Fibroblast of gingiva (primary cell): ENCODE measurements at regions not wholly inside any gene's neighbourhood (a gene's known extent, or its start where the extent isn't known, plus 50 kb on each side); places are given as distances from the start of the nearest gene placed in this dataset.
A peak's percentile ranks its signal among the peaks of the same experiment; 100 is the strongest.
"Not testable (repeated sequence)": the region's sequence is repeated elsewhere in the genome, so short reads cannot be mapped to it uniquely, and the experiment has no call there.

Source experiments
- DNase-seq: peaks from one replicate; pipeline ENCODE4 v3.0.0-alpha.2; 2011; ENCODE audit warnings: low read depth

DNA sequence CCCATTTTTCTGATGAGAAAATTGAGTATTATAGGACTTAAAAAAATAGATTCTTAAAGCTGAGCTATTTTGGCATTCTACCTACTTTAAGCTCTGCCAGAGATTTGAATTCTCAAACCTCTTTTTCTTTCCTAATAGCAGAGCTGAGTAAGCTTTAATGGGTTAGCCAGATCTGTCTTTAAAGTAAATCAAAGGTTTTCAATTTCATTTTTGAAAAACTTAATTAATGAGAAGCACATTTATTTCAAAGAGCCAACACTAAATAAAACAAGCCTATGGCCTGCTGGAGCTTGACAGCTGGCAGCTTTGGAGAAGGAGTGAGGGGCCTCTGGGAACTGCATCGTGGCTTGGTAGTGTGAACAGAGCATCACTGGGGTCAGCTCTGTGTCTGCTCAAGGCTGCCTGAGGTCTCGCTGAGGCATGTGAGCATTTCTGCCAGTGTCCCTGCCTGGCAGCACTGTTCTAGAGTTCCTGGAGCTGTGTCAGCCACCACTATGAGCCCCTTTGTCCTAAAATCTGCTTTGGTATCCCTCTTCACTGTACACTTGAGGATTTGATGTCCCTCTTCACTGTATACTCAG, 50.4 kb upstream of the PRSS23 start:
- peak; percentile 85 for DNase-seq

GRCh38 chr11:86749376-86749775, 51.0 kb upstream of the PRSS23 start:
- DNase-seq, result no peak

GRCh38 chr11:86748296-86748695, 52.0 kb upstream of the PRSS23 start:
- peak; percentile 75 for DNase-seq

GRCh38 chr11:86747801-86748200, 52.5 kb upstream of the PRSS23 start:
- no peak for DNase-seq

GRCh38 chr11:86746514-86746913, 53.8 kb upstream of the PRSS23 start:
- no peak for DNase-seq

GRCh38 chr11:86745571-86745970, 54.8 kb upstream of the PRSS23 start:
- no peak for DNase-seq

GRCh38 chr11:86743223-86744118, 56.9 kb upstream of the PRSS23 start:
- peak; percentile 88 for DNase-seq

DNA sequence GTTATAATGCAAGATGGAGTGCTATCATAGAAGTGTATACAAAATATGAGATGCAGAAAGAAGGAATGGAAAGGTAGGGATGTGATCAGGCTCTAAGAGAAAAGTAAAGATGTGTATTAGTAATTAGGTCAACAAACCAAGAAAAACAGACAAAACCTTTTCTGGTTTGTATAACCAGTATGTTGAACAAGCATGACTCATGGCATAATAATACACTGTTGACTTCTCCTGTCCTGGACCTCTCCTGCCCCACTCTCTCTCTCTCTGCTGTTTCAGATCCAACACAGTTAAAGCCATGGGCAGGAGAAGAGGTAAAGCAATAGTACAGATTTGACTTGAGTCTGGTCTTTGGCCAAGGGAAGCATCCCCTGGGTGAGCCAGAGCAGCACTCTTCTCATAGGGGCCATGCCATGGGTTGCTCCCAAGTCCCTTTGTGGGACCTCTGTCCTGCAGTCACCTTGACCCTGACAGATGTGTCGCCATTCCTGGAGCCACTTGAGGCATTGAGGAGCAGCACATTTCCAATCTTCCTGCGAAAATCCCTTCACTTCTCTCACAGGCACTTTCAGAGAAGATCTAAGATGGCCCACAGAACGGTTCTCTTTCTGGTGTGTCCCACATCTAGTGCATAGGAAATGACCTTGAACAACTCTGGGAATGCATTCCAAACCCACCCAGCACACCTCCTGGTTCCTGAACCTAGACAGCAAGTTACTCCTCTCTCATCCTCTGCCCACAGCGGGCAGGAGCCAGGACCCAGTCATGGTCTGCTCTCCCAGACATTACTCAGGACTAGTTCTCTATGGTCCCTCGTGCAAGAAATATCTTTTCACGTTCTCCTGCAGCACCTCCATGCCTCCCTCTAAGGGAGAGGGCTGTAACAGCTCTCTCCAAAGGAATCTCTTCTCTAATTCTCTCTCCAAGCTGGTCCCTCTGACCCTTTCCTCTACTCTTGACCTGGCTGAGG, 58.2 kb upstream of the PRSS23 start:
- peak; percentile 70 for DNase-seq

DNA sequence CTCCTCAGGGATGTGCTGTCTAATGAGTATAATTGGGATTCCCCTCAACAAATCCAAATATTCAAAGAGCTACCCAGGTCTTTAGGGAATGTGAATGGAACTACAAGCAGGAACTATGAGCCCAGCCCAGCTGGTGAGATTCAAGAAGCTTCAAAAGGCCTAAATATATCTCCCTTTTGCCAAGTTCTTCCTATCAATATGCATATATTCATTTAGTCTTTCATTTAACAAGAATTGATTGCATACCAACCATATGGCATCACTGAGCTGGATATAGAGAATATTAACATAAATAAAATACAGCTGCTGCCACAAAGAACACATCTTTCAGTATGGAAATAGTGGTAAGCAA, 58.9 kb upstream of the PRSS23 start:
- no peak for DNase-seq

DNA sequence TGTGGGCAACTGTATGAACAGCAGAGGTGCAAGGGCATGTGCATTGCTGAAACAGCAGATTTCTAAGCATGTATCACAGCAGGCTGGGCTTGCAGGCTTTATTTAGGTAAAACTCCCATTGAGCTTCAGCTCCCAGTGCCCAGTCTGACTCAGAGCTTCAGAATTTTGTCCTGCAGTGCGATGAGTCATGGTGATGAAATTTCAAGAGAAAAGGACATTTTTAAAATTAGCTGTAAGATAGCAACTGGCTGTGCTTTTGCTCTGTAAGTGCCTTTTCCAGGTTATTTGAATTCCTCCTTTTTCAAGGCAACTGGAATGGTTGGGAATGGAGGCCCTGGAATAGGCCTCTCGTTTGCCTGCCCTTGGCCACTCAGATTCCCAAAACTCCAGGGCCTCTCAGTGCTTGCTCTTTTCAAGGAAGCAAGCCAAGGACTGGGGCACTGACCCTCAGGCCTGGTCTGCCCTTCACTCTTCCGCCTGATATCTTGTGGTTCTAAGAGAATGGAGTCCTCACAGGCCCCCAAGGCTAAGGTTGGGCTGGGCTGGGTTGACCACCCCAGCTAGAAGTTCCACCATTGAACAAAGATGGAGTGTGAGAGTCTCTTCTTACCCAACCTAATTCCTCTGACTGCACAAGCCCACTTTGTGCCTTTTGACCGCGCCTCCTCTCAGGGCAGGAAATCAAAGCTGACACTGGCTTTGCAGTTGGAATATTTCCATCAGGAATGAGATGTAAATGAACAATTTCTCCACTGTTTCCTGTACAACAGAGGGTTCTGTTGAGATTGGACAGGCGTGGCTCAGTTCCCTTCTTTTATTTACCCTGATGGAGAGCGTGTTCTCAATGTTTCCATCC, 59.5 kb upstream of the PRSS23 start:
- peak; percentile 92 for DNase-seq

DNA sequence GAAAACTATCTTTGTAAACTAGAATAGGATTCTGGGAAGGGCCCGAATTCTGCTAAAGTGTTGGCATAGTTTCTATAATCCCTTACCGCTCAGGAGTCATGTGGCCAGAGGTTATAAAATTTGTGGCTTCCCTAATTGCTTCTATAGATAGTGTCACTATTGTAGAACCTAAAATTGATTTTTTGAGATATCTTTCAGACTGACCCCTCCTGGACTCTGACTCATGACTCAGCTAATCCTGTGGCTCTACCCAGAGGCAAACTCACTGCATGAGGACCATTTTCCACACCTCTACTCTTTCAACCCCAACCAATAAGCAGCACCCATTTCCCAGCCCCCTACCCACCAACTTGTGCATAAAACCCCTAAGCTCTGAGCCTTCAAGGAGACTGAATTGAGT, 61.8 kb upstream of the PRSS23 start:
- no peak for DNase-seq

GRCh38 chr11:86737737-86738136, 62.6 kb upstream of the PRSS23 start:
- DNase-seq, result peak; percentile 94

DNA sequence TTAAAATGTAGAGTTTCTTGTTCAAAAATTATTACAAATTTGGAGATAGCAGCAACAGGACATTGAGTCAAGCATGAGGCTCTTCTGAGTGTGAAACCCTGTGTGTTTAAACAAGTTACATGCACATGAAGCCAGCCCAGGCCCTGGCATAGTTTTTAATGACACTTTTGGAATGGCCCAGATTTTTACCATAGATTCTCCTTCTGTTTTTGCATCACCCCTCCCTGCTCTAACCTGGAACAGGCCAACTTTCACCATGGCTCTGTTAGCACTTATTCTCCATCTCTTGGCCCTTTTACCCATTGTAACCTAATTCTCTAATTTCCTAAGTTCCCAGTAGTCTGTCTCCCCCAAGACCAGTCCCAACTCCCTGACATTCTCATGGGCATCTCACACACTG, 63.1 kb upstream of the PRSS23 start:
- DNase-seq, result no peak

GRCh38 chr11:86736291-86737143, 63.8 kb upstream of the PRSS23 start:
- no peak for DNase-seq

DNA sequence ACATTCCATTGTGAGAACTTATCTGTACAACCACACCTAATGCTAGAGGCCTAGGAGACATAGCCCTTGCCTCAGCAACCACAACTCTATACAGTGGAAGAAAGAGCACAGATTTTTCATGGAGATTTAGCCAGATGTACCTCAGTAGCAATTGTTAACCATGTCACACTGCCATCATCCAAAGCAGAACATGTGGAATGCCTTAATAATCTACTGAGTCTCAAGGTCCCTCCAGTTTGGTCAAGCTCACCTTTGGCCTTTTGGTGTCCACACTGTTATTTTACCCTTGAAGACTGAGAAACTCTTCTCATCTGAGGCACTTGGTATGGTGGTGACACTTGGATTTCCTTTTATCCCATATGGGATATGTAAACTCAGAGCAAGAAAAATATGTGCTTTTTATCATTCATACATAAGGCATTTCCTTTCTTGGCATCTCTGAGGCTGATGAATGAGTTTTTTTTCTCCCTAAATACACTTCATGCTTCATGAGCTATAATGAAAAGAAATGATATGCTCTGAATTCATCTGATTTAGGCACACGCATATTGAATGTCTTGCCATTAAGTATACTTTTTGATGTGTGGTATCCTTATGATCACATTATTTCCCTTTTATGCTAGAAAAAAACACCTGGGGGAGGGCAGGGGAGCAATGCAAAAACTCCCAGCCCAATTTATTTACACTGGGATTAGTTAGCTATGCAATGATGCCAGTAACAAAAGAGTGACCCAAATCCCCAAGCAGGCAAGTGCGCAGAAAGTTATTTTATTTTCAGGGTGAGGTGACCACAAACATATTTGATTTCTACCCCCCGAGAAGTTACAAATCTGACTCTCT, 63.3 kb upstream of the ME3 start:
- DNase-seq, result peak; percentile 67

GRCh38 chr11:86732739-86733138, 60.3 kb upstream of the ME3 start:
- not testable (repeated sequence) for DNase-seq

DNA sequence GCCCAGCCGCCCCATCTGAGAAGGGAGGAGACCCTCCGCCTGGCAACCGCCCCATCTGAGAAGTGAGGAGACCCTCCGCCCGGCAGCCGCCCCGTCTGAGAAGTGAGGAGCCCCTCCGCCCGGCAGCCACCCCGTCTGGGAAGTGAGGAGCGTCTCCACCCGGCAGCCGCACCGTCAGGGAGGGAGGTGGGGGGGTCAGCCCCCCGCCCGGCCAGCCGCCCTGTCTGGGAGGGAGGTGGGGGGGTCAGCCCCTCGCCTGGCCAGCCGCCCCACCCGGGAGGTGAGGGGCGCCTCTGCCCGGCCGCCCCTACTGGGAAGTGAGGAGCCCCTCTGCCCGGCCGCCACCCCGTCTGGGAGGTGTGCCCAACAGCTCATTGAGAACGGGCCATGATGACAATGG, 59.9 kb upstream of the ME3 start:
- not testable (repeated sequence) for DNase-seq

- not testable (repeated sequence) for DNase-seq
Measured at GRCh38 chr11:86729576-86729975, 57.2 kb upstream of the ME3 start.

GRCh38 chr11:86728562-86728961, 56.1 kb upstream of the ME3 start:
- DNase-seq, result no peak
